ENCODE measurements at regions not wholly inside any gene's neighbourhood (a gene's known extent, or its start where the extent isn't known, plus 50 kb on each side); places are given as distances from the start of the nearest gene placed in this dataset.

GRCh38 chr6:109299265-109299607, 83.0 kb downstream of the CD164 start:
- DNase-seq: no peak
- Histone ChIP-seq H3K27me3 (ENCODE audit: low read depth) (no peaks in the 10 kb centered on the region), H3K4me1 (peaks cover 45% of the 10 kb centered on the region), H3K4me3 (no peak overlapping the region), H3K36me3 (no peaks in the 10 kb centered on the region), H3K27ac (replicated peaks) (peak overlapping the region; percentile 85), H3K9me3 (replicated peaks) (no peaks in the 10 kb centered on the region)
- TF ChIP-seq, protein P1, sequence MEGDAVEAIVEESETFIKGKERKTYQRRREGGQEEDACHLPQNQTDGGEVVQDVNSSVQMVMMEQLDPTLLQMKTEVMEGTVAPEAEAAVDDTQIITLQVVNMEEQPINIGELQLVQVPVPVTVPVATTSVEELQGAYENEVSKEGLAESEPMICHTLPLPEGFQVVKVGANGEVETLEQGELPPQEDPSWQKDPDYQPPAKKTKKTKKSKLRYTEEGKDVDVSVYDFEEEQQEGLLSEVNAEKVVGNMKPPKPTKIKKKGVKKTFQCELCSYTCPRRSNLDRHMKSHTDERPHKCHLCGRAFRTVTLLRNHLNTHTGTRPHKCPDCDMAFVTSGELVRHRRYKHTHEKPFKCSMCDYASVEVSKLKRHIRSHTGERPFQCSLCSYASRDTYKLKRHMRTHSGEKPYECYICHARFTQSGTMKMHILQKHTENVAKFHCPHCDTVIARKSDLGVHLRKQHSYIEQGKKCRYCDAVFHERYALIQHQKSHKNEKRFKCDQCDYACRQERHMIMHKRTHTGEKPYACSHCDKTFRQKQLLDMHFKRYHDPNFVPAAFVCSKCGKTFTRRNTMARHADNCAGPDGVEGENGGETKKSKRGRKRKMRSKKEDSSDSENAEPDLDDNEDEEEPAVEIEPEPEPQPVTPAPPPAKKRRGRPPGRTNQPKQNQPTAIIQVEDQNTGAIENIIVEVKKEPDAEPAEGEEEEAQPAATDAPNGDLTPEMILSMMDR (IDR thresholded peaks at IDR 0.05; ENCODE audit: borderline replicate concordance): no peak
- intact Hi-C loops (cut with micrococcal nuclease): no loop called here

- Histone ChIP-seq H3K9me3 (replicated peaks) (no peaks in the 10 kb centered on the region), H3K36me3 (no peaks in the 10 kb centered on the region), H3K4me3 (no peak overlapping the region), H3K4me1 (peaks cover 45% of the 10 kb centered on the region), H3K27me3 (ENCODE audit: low read depth) (no peaks in the 10 kb centered on the region), H3K27ac (replicated peaks) (peak overlapping the region; percentile 85)
- intact Hi-C loops (cut with micrococcal nuclease): no loop called here
- TF ChIP-seq, protein P1 (IDR thresholded peaks at IDR 0.05; ENCODE audit: borderline replicate concordance): no peak
- DNase-seq: no peak
These were observed 83.5 kb downstream of the CD164 start for GRCh38 chr6:109298605-109299264.

DNA sequence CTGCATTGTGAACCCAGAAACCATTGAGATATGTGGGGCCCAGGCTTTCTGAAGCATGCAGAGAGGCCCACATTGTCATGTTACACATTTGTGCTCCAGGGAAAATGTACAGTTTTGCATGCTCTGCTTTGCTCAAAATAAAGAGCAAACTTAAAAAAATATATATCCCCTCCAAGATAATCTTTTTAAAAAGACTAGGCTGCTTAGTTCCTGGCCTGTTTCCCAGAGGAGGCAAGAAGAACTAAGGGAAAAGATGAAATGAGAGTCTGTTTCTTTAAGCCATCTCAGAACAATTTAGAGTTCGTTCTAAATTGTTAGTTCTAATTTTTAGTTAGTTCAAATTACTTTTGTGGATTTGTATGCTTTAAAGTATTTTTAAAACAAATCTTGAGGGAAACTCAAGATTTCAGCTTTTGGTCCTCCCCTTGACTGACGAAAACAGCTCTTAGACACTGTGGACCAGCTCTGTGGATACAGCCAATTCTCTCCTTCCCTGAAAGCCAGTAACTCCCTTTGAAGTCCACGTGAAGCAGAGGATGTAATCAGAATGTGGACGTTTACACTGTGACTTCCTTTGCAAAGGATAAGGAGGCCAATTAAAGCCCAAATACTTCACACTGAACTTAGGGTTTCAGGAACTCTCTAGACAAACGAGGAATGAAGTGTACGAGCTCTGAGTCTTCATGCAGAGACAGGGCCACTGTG, 84.7 kb downstream of the CD164 start:
- TF ChIP-seq, protein P1 (IDR thresholded peaks at IDR 0.05; ENCODE audit: borderline replicate concordance): no peak
- intact Hi-C loops (cut with micrococcal nuclease): no loop called here
- Histone ChIP-seq H3K36me3 (no peaks in the 10 kb centered on the region), H3K9me3 (replicated peaks) (no peaks in the 10 kb centered on the region), H3K4me3 (no peak overlapping the region), H3K27ac (replicated peaks) (peak overlapping the region; percentile 31), H3K4me1 (peaks cover 54% of the 10 kb centered on the region), H3K27me3 (ENCODE audit: low read depth) (no peaks in the 10 kb centered on the region)
- no peak for DNase-seq

GRCh38 chr6:109296971-109297372, 85.3 kb downstream of the CD164 start:
- Histone ChIP-seq H3K36me3 (no peaks in the 10 kb centered on the region), H3K4me3 (no peak overlapping the region), H3K9me3 (replicated peaks) (no peaks in the 10 kb centered on the region), H3K27me3 (ENCODE audit: low read depth) (no peaks in the 10 kb centered on the region), H3K4me1 (peaks cover 57% of the 10 kb centered on the region), H3K27ac (replicated peaks) (no peak overlapping the region)
- intact Hi-C loops (cut with micrococcal nuclease): no loop called here
- TF ChIP-seq, protein P1 (IDR thresholded peaks at IDR 0.05; ENCODE audit: borderline replicate concordance): no peak
- no peak for DNase-seq

GRCh38 chr6:109296452-109296851, 85.8 kb downstream of the CD164 start:
- no peak overlapping the region for H3K4me3 ChIP-seq
- intact Hi-C loops (cut with micrococcal nuclease): no loop called here
- no peak overlapping the region for H3K27ac ChIP-seq (replicated peaks)
- no peaks in the 10 kb centered on the region for H3K27me3 ChIP-seq (ENCODE audit: low read depth)
- H3K4me1 ChIP-seq: peaks cover 54% of the 10 kb centered on the region
- no peaks in the 10 kb centered on the region for H3K9me3 ChIP-seq (replicated peaks)
- TF ChIP-seq, protein P1 (IDR thresholded peaks at IDR 0.05; ENCODE audit: borderline replicate concordance): no peak
- H3K36me3 ChIP-seq: no peaks in the 10 kb centered on the region
- no peak for DNase-seq

Data from left ventricle myocardium inferior (tissue), 1 donor.